ENCODE measurements at regions not wholly inside any gene's neighbourhood (a gene's known extent, or its start where the extent isn't known, plus 50 kb on each side); places are given as distances from the start of the nearest gene placed in this dataset.

DNA sequence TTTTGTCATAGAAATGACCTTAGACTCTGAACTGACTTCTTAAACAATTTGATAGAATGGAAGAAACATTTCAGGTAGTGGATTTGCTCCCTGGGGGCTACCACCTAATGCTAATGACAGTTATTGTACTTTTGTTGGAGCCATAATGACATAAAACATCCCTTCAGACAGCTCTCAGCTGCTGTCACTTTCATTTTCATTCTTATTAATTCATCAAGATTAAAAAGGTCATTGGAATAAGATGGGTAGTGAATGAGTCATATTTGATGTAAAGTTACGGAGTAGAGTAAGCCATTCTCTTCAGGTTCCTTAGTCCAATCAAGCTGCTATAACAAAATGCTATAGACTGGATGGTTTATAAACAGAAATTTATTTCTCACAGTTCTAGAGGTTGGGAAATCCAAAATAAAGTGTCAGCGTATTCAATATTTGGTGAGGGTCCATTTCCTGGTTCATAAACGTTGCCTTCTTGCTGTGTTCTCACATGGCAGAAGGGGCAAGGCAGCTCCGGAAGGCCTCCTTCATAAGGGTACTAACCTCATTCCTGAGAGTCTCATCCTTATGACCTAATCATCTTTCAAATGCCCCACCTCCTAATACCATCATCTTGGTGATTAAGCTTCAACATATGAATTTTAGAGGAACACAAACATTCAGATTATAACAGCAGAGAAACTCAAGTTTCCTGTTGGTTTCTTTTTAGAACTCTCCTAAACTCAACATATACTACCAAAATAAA, 268.5 kb downstream of the ARAP2 start:
- TF ChIP-seq POLR2AphosphoS5 (IDR thresholded peaks at IDR 0.05; ENCODE audit: low read depth, low read length) (no peak), SIN3A (IDR thresholded peaks at IDR 0.05; ENCODE audit: borderline replicate concordance, insufficient read depth, low read depth, low read length) (no peak), TCF7L2 (IDR thresholded peaks at IDR 0.05; ENCODE audit: low read depth, low read length) (no peak)
- TF ChIP-seq, protein P1, sequence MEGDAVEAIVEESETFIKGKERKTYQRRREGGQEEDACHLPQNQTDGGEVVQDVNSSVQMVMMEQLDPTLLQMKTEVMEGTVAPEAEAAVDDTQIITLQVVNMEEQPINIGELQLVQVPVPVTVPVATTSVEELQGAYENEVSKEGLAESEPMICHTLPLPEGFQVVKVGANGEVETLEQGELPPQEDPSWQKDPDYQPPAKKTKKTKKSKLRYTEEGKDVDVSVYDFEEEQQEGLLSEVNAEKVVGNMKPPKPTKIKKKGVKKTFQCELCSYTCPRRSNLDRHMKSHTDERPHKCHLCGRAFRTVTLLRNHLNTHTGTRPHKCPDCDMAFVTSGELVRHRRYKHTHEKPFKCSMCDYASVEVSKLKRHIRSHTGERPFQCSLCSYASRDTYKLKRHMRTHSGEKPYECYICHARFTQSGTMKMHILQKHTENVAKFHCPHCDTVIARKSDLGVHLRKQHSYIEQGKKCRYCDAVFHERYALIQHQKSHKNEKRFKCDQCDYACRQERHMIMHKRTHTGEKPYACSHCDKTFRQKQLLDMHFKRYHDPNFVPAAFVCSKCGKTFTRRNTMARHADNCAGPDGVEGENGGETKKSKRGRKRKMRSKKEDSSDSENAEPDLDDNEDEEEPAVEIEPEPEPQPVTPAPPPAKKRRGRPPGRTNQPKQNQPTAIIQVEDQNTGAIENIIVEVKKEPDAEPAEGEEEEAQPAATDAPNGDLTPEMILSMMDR (IDR thresholded peaks at IDR 0.05): no peak

Data from Panc1 (cell line).